Upper lobe of left lung (tissue), 6 donors: ENCODE measurements at regions not wholly inside any gene's neighbourhood (a gene's known extent, or its start where the extent isn't known, plus 50 kb on each side); places are given as distances from the start of the nearest gene placed in this dataset.

Experiments used
- ATAC-seq, 2 donors: fragments of 200-7000 bp; cut with Tn5 transposase; one replicate each; pipeline ENCODE4 v1.9.1; 2022; ENCODE audit warnings: mild to moderate bottlenecking in 2 of 2, moderate library complexity in 2 of 2; ENCODE audit not compliant: low FRiP score in 2 of 2
- DNase-seq, 2 donors: peaks; one replicate each; pipeline ENCODE4 v3.0.0-alpha.2; 2019 to 2020
- H3K27ac ChIP-seq, 4 donors: fragments of 200-600 bp; sonication (generic); one replicate each; pipeline ENCODE4 v1.5.1; 2016 to 2019
- H3K27me3 ChIP-seq, 4 donors: fragments of 200-600 bp; sonication (generic); one replicate each; pipeline ENCODE4 v1.5.1; 2017 to 2019
- H3K36me3 ChIP-seq, 4 donors: fragments of 200-600 bp; sonication (generic); one replicate each; pipeline ENCODE4 v1.5.1; 2016 to 2019
- H3K4me1 ChIP-seq, 4 donors: fragments of 200-600 bp; sonication (generic); one replicate each; pipeline ENCODE4 v1.5.1; 2018 to 2019
- H3K4me3 ChIP-seq, 4 donors: fragments of 200-600 bp; sonication (generic); one replicate each; pipeline ENCODE4 v1.5.1; 2017 to 2019; ENCODE audit warnings: mild to moderate bottlenecking in 2 of 4, moderate library complexity in 1 of 4
- H3K9me3 ChIP-seq, 4 donors: fragments of 200-600 bp; sonication (generic); one replicate each; pipeline ENCODE4 v1.5.1; 2018 to 2019
- CTCF ChIP-seq, 6 experiments: fragments of 450-650 bp in 4 of 6; fragments of 200-600 bp in 2 of 6; sonication (generic) in 2 of 6; IDR thresholded peaks; one replicate each; pipeline ENCODE4 v1.5.1; 2016 to 2019; ENCODE audit warnings: antibody characterized with exemption in 6 of 6
- EP300 ChIP-seq, 4 donors: sonication (generic); formaldehyde crosslinking; IDR thresholded peaks; one replicate each; pipeline ENCODE4 v1.5.1; 2017; ENCODE audit warnings: antibody characterized with exemption in 4 of 4, control low read depth in 2 of 4
- POLR2A ChIP-seq, 4 donors: fragments of 450-650 bp; IDR thresholded peaks; one replicate each; pipeline ENCODE4 v1.5.1; 2016 to 2017; ENCODE audit warnings: antibody characterized with exemption in 4 of 4, mild to moderate bottlenecking in 2 of 4
- POLR2AphosphoS5 ChIP-seq, 2 donors: sonication (generic); formaldehyde crosslinking; IDR thresholded peaks; one replicate each; pipeline ENCODE4 v1.5.1; 2017; ENCODE audit warnings: antibody characterized with exemption in 2 of 2
- WGBS, 2 donors: methylation state at CpG; one replicate each; pipeline ENCODE4 v1.1.5; 2017 to 2018; 5-methylcytosine and 5-hydroxymethylcytosine counted together
- donor health status: DM: no; HTN: no; CAD: no; lungs with moderate emphysema.
- donor health status: DM: no; HTN: yes; CAD: no; lungs with severe emphysema.

- ATAC-seq (no peak), DNase-seq (no peak)
- Histone ChIP-seq H3K4me3 (no peak overlapping the region), H3K4me1 (no peaks in the 10 kb centered on the region), H3K27me3 (no peaks in the 10 kb centered on the region), H3K9me3 (no peaks in the 10 kb centered on the region), H3K36me3 (no peaks in the 10 kb centered on the region), H3K27ac (no peak overlapping the region)
- WGBS, 2 donors = 42% methylated on average over 2 of the region's 2 CpGs; no CpG with 5 or more reads in 1 of the 2 donors
- TF ChIP-seq POLR2AphosphoS5 (IDR thresholded peaks at IDR 0.05) (no peak), POLR2A (IDR thresholded peaks at IDR 0.05) (no peak), EP300 (IDR thresholded peaks at IDR 0.05) (no peak)
These were observed 119.7 kb downstream of the GGTLC2 start for GRCh38 chr22:22764085-22764484.

- H3K27me3 ChIP-seq = no peaks in the 10 kb centered on the region
- TF ChIP-seq CTCF (IDR thresholded peaks at IDR 0.05) = no peak
- no peak for TF ChIP-seq EP300 (IDR thresholded peaks at IDR 0.05)
- no peak for TF ChIP-seq POLR2A (IDR thresholded peaks at IDR 0.05)
- TF ChIP-seq POLR2AphosphoS5 (IDR thresholded peaks at IDR 0.05) = no peak
- no peaks in the 10 kb centered on the region for H3K9me3 ChIP-seq
- no peaks in the 10 kb centered on the region for H3K36me3 ChIP-seq
- ATAC-seq = no peak
- H3K4me1 ChIP-seq = no peaks in the 10 kb centered on the region
- WGBS, 2 donors = 57 to 63% methylated on average over 10 of the region's 10 CpGs
- no peak overlapping the region for H3K27ac ChIP-seq
- peak in 1 of 2 donors; percentile 41 for DNase-seq
- H3K4me3 ChIP-seq = no peak overlapping the region
These were observed 119.6 kb upstream of the IGLL5 start for GRCh38 chr22:22767876-22768602.

- Histone ChIP-seq H3K9me3 (no peaks in the 10 kb centered on the region), H3K36me3 (no peaks in the 10 kb centered on the region), H3K27me3 (no peaks in the 10 kb centered on the region), H3K4me1 (no peaks in the 10 kb centered on the region), H3K27ac (no peak overlapping the region), H3K4me3 (no peak overlapping the region)
- TF ChIP-seq POLR2A (IDR thresholded peaks at IDR 0.05) (no peak), EP300 (IDR thresholded peaks at IDR 0.05) (no peak), CTCF (IDR thresholded peaks at IDR 0.05) (no peak), POLR2AphosphoS5 (IDR thresholded peaks at IDR 0.05) (no peak)
- ATAC-seq = no peak
- 88 to 90% methylated on average over 2 of the region's 2 CpGs for WGBS, 2 donors
- DNase-seq = no peak
These were observed 118.7 kb upstream of the IGLL5 start for GRCh38 chr22:22768885-22769284.

- H3K27me3 ChIP-seq = no peaks in the 10 kb centered on the region
- no peaks in the 10 kb centered on the region for H3K36me3 ChIP-seq
- ATAC-seq (no peak), DNase-seq (no peak)
- WGBS, 2 donors = 53 to 60% methylated on average over 4 of the region's 4 CpGs
- no peak overlapping the region for H3K4me3 ChIP-seq
- H3K27ac ChIP-seq = no peak overlapping the region
- H3K4me1 ChIP-seq = no peaks in the 10 kb centered on the region
- no peaks in the 10 kb centered on the region for H3K9me3 ChIP-seq
- TF ChIP-seq CTCF (IDR thresholded peaks at IDR 0.05) = no peak
- TF ChIP-seq POLR2AphosphoS5 (IDR thresholded peaks at IDR 0.05) = no peak
- TF ChIP-seq POLR2A (IDR thresholded peaks at IDR 0.05) = no peak
- no peak for TF ChIP-seq EP300 (IDR thresholded peaks at IDR 0.05)
These were observed 118.0 kb upstream of the IGLL5 start for GRCh38 chr22:22769434-22770279.

- TF ChIP-seq EP300 (IDR thresholded peaks at IDR 0.05) (no peak), POLR2A (IDR thresholded peaks at IDR 0.05) (no peak), CTCF (IDR thresholded peaks at IDR 0.05) (peak in 5 of 6 experiments; percentile 42 to 64 (median 57))
- WGBS, 2 donors = 37 to 41% methylated on average over 4 of the region's 4 CpGs
These were observed 117.2 kb upstream of the IGLL5 start for GRCh38 chr22:22770280-22770871.

More at GRCh38 chr22:22770280-22770871, 117.2 kb upstream of the IGLL5 start:
- Histone ChIP-seq H3K27me3 (no peaks in the 10 kb centered on the region), H3K36me3 (no peaks in the 10 kb centered on the region), H3K4me3 (no peak overlapping the region), H3K9me3 (no peaks in the 10 kb centered on the region), H3K27ac (no peak overlapping the region), H3K4me1 (no peaks in the 10 kb centered on the region)
- DNase-seq (no peak), ATAC-seq (peak; percentile 44 to 62)
